NCI-H2081 treated with DMSO at 0.1 percent for 48 hours (cell line): ENCODE measurements at regions not wholly inside any gene's neighbourhood (a gene's known extent, or its start where the extent isn't known, plus 50 kb on each side); places are given as distances from the start of the nearest gene placed in this dataset.
"Not testable (repeated sequence)": the region's sequence is repeated elsewhere in the genome, so short reads cannot be mapped to it uniquely, and the experiment has no call there.

Experiments
- DNase-seq: peaks from one replicate; lab custom pipeline; 2025; lab: John Stamatoyannopoulos, UW

DNA sequence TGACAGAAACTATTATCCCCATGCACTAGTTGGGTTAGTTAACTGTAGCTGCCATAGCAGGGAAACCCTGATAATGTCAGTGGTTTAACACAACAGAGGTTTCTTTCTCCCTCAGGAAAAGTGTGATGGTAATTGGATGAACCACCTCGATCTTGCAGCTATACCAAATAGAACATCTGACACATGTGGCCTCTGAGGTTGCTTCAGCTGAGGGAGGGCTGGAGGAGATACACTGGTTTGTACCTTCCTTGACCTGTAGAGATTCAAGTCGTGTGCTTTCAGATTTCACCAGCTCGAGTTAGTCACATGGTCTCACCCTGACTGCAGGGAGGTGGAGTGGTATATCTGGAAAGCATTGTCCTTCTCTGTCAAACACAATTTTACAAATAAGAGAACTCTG is 147.2 kb upstream of the SFRP2 start:
- DNase-seq: no peak

DNA sequence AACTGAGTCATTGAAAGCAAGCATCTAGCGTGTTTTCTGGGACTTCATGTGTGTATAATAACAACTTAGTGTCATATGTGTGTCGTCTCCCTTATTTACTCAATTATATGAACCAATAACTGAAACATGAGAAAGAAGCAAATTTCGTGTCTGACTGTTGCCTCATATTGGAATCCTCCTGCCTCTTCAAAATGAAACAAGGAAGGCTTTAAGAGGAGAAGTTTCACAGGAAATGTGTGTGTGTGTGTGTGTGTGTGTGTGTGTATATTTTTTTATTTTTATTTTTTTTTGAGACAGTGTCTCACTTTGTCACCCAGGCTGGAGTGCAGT is 145.8 kb upstream of the SFRP2 start:
- DNase-seq: no peak

DNA sequence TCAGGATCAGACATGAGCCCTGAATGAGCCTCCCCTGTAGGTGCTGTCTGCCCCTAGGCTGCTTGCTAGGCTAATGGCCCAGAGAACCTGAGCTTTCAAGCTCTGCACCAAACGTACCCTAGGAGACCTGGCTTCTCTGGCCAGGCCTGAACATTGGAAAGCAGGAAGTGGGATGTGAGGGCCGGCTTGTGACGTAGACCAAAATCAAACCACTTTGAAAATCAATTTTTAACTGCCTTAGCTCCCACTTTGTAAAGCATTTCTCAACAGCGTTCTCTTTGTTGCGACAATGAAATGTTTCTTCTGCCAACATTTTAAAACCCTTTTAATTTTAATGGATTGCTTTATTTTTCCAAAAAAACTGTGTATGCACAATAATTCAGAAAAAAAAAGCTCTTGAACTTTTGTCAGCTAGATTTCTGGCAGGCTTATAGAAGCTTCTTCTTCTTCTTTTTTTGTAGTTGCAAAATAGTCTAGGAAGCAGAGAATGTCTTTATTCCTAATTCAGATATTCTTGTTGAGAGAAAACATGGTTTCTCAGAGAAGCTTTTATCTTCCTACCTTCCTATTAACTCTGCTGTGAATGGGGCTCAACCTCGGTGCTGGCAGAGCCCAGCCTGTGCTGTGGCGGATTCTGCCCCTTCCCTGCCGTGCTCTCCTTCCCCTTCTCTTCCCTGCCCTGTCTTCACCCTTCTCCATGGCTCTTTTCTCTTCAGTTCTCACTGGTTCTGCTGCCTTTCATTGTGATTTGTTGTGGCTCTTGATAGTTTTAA is 145.2 kb upstream of the SFRP2 start:
- DNase-seq: no peak

DNA sequence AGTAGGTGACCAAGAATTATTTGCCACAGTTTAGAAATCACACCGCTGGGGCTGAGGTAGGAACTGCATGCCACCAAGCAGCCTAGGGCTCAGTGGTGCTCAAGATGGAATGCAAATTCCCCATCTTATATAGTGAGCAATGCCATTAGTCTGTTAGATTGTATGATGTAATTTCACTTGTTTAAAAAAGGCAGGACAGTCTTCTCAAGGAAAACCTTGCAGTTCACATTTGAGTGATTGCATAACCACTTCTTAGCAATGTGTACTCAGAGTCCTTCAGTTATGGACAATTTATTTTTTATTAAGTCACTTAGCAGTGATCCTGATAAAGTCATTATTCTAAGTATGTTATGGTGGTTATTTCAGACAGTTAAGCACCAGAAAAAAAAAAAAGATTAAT is 142.9 kb upstream of the SFRP2 start:
- DNase-seq: no peak

DNA sequence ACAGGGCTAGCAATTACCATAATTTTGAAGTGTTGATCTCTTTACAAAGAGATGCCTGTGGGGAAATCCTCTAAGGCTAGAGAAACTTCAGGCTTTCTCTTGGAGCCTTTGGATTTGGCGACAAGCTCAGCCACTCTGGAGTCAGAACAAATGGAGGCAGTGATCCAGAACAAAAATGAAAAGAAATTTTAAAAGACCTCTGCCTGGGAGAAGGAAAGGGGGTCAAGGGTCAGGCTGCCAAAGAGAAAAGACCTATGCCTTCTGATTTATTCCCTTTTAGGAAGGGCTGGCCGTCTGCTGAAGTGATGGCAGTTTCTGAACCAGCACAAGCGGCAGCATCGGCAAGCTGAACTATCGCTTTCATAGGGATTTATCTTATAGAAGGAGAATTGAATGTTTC is 140.8 kb upstream of the SFRP2 start:
- no peak for DNase-seq

DNA sequence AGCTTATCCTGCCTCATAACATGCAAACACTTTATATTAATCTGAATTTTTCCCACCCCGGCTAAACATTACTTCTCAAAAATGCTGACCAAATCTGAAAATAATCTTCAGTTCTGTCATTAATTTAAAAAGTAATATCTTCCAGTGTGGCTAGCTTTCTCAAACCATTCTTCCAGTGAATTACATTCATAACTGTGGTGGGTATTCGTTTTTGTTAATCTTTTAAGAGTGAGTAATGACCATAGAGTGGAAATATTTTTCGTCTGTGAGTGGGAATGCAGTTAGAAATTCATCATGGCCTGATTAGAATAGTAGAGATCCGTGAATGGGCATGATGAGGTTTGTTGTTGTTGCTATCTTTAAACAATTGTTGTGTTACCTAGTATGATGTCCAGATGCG is 138.6 kb upstream of the SFRP2 start:
- DNase-seq: no peak

DNA sequence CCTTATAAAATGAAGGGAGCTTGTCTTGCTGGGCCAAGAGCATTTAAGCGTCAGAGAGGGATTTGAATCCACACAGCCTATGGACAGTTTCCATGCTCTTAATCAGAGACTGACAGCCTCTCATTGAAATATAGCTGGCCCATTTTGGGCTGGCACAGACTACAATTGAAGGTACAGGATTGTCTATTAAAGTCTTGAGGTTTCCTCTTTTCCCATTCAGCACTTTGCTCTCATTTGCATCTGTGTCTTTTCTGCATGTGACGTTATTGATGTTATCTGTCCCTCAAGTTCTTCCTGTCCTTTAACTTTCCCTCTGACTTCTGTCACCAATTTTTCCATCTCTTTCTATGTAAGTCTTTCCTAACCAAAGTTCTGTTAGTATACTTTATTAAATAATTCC is 133.3 kb upstream of the SFRP2 start:
- DNase-seq: no peak

DNA sequence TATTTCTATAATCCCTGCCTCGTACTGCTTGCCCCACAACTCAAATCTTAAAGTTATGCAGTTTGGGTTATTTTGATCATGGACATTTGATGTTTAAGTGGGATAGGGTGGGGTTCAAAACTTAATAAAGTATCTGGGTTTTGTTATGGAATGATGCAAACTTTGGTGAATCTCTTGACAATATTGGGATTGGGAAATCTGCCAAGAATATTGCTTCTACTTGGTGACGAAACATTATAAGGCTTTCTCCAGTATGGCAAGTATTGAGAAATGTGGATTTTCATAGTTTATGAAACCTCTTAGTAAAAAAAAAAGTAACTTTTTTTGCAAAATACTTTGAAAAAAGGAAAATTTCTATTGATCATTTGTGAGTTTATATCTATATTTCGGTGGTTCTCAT is 130.8 kb upstream of the SFRP2 start:
- DNase-seq: no peak

DNA sequence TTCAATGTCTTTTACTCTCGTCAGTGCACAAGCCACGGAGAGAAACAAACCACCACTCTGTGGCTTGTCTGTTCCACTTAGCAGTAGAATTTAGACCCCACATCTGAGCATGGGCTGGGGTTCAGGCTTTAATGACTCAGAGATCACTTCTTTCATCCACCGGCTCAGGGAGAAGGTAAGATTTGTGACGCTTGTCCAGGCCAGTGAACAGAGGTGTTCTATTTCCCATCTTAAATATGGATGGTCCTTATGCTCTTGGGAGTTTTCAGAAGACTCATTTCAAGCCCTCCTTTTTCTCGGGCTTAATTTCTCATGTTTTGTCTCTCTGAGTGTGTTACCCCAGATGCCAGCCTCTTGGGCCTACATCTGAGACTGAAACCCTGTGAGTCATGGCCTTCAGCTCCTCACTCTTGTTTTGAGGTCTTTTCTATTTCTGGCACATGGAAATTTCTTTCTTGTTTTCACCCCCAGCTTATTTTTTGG is 127.4 kb upstream of the SFRP2 start:
- no peak for DNase-seq

DNA sequence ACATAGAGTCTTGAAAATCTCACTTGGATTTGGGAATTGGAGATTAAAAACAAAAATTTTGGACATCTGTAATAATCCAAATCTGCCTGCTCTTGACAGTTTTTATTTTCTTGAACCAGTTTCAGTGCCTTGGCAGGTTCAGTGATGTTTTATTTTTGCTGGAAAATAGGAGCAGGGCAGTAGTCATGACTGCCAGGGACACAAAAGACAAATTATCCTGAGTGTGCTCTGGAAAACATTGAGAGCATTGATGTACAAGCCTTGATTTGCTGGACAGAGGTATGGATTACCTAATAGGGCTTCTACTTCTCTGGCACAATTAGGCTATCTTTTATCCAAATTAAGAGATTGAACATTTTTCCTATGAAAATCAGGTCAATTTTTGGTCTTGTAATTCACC is 123.4 kb upstream of the SFRP2 start:
- no peak for DNase-seq

DNA sequence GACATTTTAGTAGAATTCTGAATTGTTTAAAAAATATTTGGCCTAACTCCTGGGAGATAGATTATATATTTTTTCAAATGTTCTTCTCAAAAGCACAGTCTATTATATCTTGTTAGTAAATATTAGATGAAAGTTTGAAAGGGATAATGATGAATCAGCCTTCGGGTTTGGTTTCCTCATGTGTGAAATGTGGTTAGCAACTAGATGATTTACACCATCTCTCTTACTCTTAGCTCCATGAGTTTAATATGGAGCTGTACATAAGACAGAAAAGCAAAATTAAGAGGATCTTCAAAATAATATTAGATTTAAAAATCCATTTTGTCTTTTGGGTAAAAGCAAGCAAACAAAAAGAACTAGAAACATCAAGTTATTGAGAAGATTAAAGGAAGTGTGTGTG is 120.8 kb upstream of the SFRP2 start:
- DNase-seq: no peak

DNA sequence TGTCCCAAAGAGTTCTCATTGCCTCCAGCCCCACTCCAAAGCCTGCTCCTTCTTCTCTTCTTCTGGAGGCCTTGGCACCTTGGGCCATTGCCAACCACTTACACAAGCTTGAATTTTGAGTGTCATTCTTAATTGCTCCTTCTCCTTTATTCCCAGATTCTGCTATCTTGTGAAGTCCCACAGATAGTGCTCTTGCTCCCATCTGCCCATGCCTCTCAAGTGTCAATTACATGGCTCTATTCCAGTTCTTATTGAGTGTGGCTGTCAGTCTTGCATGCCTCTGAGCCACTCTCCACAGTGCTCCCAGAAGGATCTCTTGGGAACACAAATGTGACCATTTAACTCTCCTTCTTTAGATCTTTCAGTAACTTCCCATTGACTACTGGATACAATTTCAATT is 117.3 kb upstream of the SFRP2 start:
- no peak for DNase-seq

DNA sequence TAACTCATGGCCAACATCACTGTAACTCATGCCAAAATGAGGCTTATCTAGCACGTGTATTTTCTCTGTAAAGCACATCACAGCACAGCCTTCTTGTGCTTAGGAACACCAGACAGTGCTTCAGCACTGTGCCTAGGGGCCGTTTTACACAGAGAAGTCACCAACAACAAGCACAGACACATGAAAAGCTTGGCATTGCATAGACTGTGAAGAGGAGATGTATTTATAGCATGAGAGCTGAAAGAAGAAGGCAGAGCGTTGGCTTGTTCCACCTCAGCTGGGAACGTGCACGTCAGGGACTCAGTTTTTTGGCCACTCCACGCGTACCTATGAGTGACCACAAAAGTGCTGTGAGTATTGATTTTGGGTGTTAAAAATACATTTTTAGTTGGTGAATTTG is 116.3 kb upstream of the SFRP2 start:
- DNase-seq: no peak

DNA sequence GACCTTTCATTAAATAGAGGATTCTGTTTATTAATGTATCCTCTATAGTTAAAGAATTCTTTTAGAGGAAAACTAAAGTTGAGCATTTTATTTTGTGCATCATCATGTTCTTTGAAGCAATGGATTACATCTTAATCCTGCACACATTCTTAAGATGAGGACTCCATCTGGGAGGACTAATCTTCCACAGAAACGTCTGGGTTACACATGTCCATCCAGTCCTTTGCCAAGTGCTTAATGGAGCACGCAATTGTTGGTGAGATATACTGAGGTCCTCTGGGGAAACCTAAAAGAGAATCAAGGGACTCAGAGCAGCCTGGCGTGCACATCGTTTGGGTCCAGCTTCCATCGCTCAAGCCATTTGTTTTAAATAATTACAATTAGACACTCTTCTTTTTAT is 115.1 kb upstream of the SFRP2 start:
- DNase-seq: no peak

DNA sequence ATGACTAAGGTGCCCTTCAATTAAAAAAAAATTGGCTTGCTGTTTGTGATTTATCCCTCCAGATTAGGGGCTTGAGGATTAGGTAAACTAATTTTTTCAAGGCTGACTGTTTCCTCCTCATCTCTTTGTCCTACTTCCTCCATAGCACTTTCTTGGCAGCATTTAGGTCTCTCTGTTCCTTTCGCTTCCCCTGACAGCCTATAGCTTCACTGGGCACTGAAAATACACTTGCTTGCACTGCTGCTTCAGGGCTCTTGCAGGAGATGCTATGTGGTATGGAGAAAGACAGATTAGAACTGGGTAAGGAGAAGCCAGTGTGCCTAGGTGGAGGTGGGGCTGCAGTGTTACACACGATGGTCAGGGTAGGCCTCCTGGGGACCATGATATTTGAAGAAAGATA is 112.3 kb upstream of the SFRP2 start:
- DNase-seq: no peak

DNA sequence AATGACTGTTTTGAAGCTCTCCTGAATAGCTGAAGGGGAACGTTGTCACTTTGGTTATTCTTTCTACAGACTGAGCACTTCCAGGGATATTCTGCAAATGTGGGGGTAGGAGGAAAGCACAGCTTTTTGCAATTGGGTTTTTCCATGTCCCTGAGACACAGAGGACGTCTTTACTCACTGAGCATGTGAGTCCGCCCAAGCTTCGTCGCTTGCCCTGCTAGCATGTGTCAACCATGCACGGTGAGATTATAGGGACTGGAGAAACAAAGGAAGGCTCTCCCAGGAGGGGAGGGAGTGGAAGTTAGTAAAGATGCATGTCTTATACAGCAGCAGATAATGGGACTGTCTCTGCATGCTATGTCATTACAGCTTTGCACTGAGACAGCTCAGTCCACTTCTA is 111.5 kb upstream of the SFRP2 start:
- DNase-seq: no peak

DNA sequence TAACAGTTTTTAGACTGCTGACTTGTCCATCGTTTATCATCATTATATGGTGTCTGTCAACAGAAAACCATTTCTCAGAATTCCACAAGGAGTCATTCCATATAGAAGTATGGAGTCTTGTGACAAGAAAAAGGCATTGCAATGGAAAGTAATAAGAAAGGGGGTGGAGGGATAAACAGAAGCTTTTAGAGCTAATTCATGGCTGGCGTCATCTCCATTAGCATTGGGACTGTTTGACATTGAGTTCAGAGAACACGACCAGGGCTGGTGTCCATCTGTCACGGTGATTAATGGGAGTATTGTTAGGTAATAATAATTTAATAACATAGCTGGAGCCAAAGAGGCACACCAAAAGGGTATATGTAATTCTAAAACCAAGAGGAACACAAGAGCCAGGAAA is 101.9 kb upstream of the SFRP2 start:
- no peak for DNase-seq

DNA sequence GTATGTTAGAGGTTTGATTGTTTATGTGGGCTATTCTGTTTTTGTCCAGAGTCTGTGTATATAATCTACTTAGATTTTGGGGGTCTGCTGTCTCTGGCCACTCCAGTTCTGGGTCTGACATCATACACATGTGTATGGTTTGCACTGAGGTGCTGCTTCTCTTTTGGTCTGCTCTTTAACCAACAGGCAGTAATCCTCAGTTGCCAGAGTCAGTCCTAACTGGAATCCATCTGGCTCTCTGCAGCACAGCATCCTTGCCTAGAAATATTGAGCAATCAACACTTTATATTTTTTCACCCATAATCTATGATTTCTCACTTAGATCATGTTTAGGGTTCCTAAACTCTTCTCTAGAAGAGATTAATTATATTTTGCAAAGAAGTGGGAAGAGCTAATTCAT is 98.3 kb upstream of the SFRP2 start:
- DNase-seq: no peak

DNA sequence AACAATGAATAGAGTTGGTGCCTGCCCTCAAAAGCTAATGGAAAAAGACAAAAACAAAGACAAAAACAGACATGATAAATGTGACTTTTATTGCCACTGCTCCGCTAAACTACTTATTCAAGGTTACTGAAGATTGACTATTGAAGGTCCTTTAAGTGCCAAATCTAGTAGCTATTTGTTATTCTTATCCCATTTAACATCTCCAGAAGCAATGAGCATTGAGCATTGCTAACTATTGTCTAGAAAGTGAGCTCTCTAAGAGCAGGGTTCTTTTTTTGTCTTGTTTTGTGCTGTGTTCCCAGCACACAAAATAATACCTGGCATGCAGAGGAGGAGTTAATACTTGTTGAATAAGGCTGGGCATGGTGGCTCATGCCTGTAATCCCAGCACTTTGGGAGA is 95.4 kb upstream of the SFRP2 start:
- no peak for DNase-seq

DNA sequence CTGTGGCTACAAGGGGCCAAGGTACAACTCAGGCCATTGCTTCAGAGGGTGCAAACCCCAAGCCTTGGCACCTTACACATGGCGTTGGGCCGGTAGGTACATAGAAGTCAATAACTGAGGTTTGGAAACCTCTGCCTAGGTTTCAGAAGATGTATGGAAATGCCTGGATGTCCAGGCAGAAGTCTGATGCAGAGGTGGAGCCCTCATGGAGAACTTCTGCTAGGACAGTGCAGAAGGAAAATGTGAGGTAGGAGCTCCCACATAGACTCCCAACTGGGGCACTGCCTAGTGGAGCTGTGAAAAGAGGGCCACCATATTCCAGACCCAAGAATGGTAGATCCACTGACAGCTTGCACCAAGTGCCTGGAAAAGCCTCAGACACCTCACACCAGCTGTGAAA is 92.1 kb upstream of the SFRP2 start:
- DNase-seq: no peak

DNA sequence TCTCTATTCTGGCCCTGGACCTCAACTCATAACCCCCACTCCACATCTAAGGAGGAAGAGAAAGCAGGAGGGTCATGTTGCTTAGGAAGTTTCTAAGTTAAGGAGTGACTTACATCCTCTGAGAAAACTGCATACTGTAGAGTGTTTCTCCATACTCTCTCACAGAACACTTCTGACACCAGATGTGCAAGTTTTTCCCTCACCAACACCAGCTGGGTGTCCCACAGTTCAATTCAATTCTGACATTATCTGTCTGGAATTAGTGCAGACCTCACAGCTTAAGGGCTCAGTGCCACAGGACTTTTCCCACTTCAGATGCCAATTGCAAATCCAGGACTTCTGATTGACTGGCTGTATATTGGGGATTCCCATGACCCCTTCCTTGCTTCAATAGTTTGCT is 89.0 kb upstream of the SFRP2 start:
- no peak for DNase-seq

DNA sequence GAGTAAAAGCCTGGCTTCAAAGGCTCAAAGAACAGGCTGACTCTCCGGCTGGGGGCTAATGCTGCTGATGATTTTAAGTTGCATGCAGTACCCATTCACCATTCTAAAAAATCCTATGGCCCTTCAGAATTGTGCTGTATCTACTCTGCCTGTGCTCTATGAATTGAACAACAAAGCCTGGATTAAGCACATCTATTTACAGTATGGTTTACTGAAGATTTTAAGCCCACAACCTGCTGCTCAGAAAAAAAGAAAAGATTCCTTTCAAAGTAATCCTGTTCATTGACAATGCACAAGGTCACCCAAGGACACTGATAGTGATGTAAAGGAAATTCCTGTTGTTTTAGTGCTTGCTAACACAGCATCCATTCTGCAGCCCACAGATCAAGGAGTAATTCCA is 84.9 kb upstream of the SFRP2 start:
- DNase-seq: no peak

DNA sequence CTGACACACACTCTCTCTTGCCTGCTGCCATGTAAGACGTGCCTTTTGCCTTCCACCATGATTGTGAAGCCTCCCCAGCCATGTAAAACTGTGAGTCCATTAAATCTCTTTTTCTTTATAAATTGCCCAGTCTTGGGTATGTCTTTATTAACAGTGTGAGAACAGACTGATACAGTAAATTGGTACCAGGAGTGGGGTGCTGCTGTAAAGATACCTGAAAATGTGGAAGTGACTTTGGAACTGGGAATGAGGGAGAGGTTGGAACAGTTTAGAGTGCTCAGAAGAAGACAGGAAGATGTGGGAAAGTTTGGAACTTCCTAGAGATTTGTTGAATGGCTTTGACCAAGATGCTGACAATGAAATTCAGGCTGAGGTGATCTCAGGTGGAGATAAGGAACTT is 77.9 kb upstream of the SFRP2 start:
- DNase-seq: not testable (repeated sequence)

DNA sequence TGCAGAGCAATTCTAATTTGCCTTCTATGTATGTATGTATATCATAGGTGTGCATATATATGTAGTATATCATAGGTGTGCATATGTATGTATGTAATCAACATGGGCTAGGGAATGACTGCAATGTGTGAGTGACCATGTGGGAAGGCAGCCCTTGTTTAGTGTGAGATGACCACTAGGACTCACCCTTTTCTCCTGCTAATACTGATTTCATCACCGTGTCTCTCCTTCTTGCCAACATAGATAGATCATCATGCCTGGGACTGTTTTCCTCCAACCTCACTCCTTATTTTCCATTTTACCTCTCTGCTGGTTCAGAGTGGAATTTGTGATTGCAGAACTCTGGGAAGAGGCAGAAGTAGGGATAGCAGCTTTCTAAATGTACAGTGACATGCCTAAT is 63.6 kb upstream of the SFRP2 start:
- DNase-seq: no peak
